HG03565 (cell line): ENCODE measurements at regions not wholly inside any gene's neighbourhood (a gene's known extent, or its start where the extent isn't known, plus 50 kb on each side); places are given as distances from the start of the nearest gene placed in this dataset.

Experiments used
- ATAC-seq: cut with Tn5 transposase; IDR thresholded peaks from one replicate; pipeline ENCODE4 v1.9.1; 2021; ENCODE audit warnings: mild to moderate bottlenecking, moderate library complexity; ENCODE audit not compliant: unreplicated experiment

- ATAC-seq, result no peak
Observed at GRCh38 chr1:181383695-181384094, 99.6 kb upstream of the CACNA1E start.

GRCh38 chr1:181386340-181386739 lies 97.0 kb upstream of the CACNA1E start:
- ATAC-seq, result no peak

GRCh38 chr1:181386951-181387350 lies 96.4 kb upstream of the CACNA1E start:
- ATAC-seq, result no peak

GRCh38 chr1:181387702-181388101 lies 95.6 kb upstream of the CACNA1E start:
- ATAC-seq, result no peak

- ATAC-seq, result no peak
Observed at GRCh38 chr1:181390410-181391077, 92.8 kb upstream of the CACNA1E start.

GRCh38 chr1:181391301-181391900 lies 91.9 kb upstream of the CACNA1E start:
- no peak for ATAC-seq

- ATAC-seq, result no peak
Observed at GRCh38 chr1:181392133-181392532, 91.2 kb upstream of the CACNA1E start.

GRCh38 chr1:181392613-181393220 lies 90.6 kb upstream of the CACNA1E start:
- ATAC-seq, result no peak

- no peak for ATAC-seq
Observed at GRCh38 chr1:181394766-181395165, 88.6 kb upstream of the CACNA1E start.

- ATAC-seq, result no peak
Observed at GRCh38 chr1:181396171-181396670, 87.1 kb upstream of the CACNA1E start.

- no peak for ATAC-seq
Observed at GRCh38 chr1:181396811-181397210, 86.5 kb upstream of the CACNA1E start.

GRCh38 chr1:181397845-181398244 lies 85.5 kb upstream of the CACNA1E start:
- peak; percentile 39 for ATAC-seq

GRCh38 chr1:181398544-181398943 lies 84.8 kb upstream of the CACNA1E start:
- ATAC-seq, result peak; percentile 84

- no peak for ATAC-seq
Observed at GRCh38 chr1:181405584-181405983, 77.7 kb upstream of the CACNA1E start.

- no peak for ATAC-seq
Observed at GRCh38 chr1:181406989-181407388, 76.3 kb upstream of the CACNA1E start.

- ATAC-seq, result no peak
Observed at GRCh38 chr1:181409981-181410380, 73.3 kb upstream of the CACNA1E start.

- no peak for ATAC-seq
Observed at GRCh38 chr1:181412746-181413145, 70.6 kb upstream of the CACNA1E start.

- ATAC-seq, result no peak
Observed at GRCh38 chr1:181413195-181413815, 70.0 kb upstream of the CACNA1E start.

- ATAC-seq, result no peak
Observed at GRCh38 chr1:181413836-181414235, 69.5 kb upstream of the CACNA1E start.

GRCh38 chr1:181416268-181416860 lies 67.0 kb upstream of the CACNA1E start:
- no peak for ATAC-seq

- no peak for ATAC-seq
Observed at GRCh38 chr1:181417915-181418314, 65.4 kb upstream of the CACNA1E start.
